Colonic mucosa (tissue), 4 donors: ENCODE measurements at regions not wholly inside any gene's neighbourhood (a gene's known extent, or its start where the extent isn't known, plus 50 kb on each side); places are given as distances from the start of the nearest gene placed in this dataset.

ENCODE experiments used
- DNase-seq: peaks from one replicate; pipeline ENCODE4 v3.0.0-alpha.2; 2020
- H3K27ac ChIP-seq: fragments of 200-600 bp; one replicate; pipeline ENCODE4 v1.8.0; 2021
- H3K27me3 ChIP-seq: fragments of 200-600 bp; one replicate; pipeline ENCODE4 v1.8.0; 2021
- H3K36me3 ChIP-seq: fragments of 200-600 bp; one replicate; pipeline ENCODE4 v1.8.0; 2021
- H3K4me1 ChIP-seq: fragments of 200-600 bp; one replicate; pipeline ENCODE4 v1.8.0; 2021; ENCODE audit warnings: mild to moderate bottlenecking
- H3K4me3 ChIP-seq: fragments of 200-600 bp; one replicate; pipeline ENCODE4 v1.8.0; 2021
- H3K9ac ChIP-seq, 2 donors: one replicate each; pipeline ENCODE4 v1.7.0; 2013; ENCODE audit warnings: control low read depth in 2 of 2, low read depth in 2 of 2, low read length in 2 of 2
- H3K9me3 ChIP-seq: fragments of 200-600 bp; one replicate; pipeline ENCODE4 v1.8.0; 2021
- intact Hi-C: fragments of 100-400 bp; cut with DNase I; formaldehyde crosslinking; loops from one replicate; pipeline ENCODE4 v1.14.1; 2022
- TF ChIP-seq, protein P1 (sequence below): fragments of 200-600 bp; IDR thresholded peaks from one replicate; pipeline ENCODE4 v1.8.0; 2022; ENCODE audit warnings: antibody characterized with exemption, mild to moderate bottlenecking
- donor health status: healthy.
- donor health status: DM: no; HTN: no; CAD: no.
- donor health status: DM: no; HTN: no; CAD: no.

DNA sequence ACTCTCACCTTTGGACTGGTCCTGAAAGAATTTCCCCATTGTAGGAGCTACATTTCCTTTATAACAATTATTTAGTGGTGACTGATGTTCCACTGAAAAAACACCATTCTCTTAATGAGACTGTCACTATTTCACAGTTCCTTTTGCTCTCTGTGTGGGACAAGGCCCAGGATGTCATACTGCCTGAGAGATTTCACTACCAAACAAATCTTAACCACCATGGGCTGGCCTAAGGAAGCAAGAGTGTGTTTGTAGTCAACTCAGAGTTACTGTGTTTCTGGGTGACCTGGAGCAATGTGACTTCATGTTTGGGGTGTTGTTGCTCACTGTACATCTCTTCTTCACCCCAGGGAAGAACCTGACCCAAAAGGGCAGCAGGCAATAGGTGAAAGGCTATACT, 50.1 kb upstream of the ZNF608 start:
- intact Hi-C loops = no loop called here
- TF ChIP-seq, protein P1, sequence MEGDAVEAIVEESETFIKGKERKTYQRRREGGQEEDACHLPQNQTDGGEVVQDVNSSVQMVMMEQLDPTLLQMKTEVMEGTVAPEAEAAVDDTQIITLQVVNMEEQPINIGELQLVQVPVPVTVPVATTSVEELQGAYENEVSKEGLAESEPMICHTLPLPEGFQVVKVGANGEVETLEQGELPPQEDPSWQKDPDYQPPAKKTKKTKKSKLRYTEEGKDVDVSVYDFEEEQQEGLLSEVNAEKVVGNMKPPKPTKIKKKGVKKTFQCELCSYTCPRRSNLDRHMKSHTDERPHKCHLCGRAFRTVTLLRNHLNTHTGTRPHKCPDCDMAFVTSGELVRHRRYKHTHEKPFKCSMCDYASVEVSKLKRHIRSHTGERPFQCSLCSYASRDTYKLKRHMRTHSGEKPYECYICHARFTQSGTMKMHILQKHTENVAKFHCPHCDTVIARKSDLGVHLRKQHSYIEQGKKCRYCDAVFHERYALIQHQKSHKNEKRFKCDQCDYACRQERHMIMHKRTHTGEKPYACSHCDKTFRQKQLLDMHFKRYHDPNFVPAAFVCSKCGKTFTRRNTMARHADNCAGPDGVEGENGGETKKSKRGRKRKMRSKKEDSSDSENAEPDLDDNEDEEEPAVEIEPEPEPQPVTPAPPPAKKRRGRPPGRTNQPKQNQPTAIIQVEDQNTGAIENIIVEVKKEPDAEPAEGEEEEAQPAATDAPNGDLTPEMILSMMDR = no peak
- no peak overlapping the region for H3K4me3 ChIP-seq
- H3K9me3 ChIP-seq = no peaks in the 10 kb centered on the region
- H3K9ac ChIP-seq = no peak overlapping the region
- peaks cover 4% of the 10 kb centered on the region for H3K4me1 ChIP-seq
- H3K27ac ChIP-seq = no peak overlapping the region
- no peak for DNase-seq
- H3K27me3 ChIP-seq = no peaks in the 10 kb centered on the region
- H3K36me3 ChIP-seq = no peaks in the 10 kb centered on the region

DNA sequence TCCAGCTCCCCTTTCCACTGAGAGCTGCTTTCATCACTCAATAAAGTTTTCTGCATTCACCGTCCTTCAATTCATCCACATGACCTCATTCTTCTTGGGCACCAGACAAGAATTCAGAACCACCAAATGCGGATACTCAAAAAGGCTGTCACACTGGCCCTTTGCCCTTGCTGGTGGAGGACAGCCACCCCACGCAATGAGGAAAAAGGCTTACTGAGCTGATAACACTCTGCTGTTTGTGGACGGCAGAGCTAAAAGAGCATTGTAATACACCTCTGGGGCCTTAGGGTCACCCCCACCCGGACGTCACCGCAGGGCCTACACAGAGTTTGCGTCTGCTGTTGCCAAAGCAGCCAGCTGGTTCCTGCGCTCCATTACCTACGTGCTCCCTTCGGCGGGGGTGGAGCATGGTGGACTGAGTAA, 51.2 kb upstream of the ZNF608 start:
- H3K4me1 ChIP-seq = peaks cover 4% of the 10 kb centered on the region
- no peak overlapping the region for H3K9ac ChIP-seq
- DNase-seq = no peak
- no peaks in the 10 kb centered on the region for H3K9me3 ChIP-seq
- intact Hi-C loops = no loop called here
- H3K4me3 ChIP-seq = no peak overlapping the region
- H3K27me3 ChIP-seq = no peaks in the 10 kb centered on the region
- H3K27ac ChIP-seq = no peak overlapping the region
- H3K36me3 ChIP-seq = no peaks in the 10 kb centered on the region
- TF ChIP-seq, protein P1 = no peak

DNA sequence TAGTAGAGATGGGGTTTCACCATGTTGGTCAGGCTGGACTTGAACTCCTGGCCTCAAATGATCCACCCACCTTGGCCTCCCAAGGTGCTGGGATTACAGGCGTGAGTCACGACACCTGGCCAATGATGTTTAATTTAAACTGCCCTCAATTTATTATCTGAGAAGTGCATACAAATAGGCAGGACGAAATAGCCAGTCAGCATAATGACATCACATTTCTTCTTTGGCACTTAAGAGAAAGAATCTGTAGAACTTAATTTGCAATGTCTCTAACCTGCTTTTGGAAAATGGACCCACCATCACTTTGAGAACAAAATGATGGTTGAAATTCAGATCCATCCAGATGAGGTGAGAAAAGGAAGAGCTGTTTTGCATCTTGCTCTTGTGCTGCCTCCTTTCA, 52.5 kb upstream of the ZNF608 start:
- no peak overlapping the region for H3K4me3 ChIP-seq
- H3K9ac ChIP-seq = no peak overlapping the region
- DNase-seq = no peak
- H3K36me3 ChIP-seq = no peaks in the 10 kb centered on the region
- TF ChIP-seq, protein P1 = no peak
- H3K9me3 ChIP-seq = no peaks in the 10 kb centered on the region
- intact Hi-C loops = no loop called here
- no peaks in the 10 kb centered on the region for H3K27me3 ChIP-seq
- no peak overlapping the region for H3K27ac ChIP-seq
- no peaks in the 10 kb centered on the region for H3K4me1 ChIP-seq

DNA sequence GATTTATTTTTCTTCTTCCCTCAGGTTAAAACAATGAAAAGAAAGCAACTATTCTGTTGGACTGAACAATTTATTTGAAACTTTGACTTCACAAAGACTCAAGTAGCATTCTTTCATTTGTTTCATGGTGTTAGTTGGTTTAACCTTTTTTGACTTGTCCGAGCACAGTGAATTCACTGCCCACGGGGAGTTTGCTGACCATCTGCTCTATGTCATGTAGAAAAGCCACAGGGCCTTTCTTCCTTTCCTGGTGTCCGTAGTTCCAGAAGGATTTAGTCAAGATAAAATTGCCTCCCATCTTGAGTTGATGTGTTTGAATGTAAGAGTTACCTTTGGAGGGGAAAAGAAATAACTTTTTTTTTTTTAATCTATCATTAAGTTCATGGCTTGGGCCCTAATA, 55.1 kb upstream of the ZNF608 start:
- TF ChIP-seq, protein P1 = no peak
- H3K9me3 ChIP-seq = no peaks in the 10 kb centered on the region
- no peaks in the 10 kb centered on the region for H3K27me3 ChIP-seq
- H3K4me1 ChIP-seq = no peaks in the 10 kb centered on the region
- H3K27ac ChIP-seq = no peak overlapping the region
- H3K4me3 ChIP-seq = no peak overlapping the region
- H3K36me3 ChIP-seq = no peaks in the 10 kb centered on the region
- no peak for DNase-seq
- no peak overlapping the region for H3K9ac ChIP-seq
- intact Hi-C loops = no loop called here

DNA sequence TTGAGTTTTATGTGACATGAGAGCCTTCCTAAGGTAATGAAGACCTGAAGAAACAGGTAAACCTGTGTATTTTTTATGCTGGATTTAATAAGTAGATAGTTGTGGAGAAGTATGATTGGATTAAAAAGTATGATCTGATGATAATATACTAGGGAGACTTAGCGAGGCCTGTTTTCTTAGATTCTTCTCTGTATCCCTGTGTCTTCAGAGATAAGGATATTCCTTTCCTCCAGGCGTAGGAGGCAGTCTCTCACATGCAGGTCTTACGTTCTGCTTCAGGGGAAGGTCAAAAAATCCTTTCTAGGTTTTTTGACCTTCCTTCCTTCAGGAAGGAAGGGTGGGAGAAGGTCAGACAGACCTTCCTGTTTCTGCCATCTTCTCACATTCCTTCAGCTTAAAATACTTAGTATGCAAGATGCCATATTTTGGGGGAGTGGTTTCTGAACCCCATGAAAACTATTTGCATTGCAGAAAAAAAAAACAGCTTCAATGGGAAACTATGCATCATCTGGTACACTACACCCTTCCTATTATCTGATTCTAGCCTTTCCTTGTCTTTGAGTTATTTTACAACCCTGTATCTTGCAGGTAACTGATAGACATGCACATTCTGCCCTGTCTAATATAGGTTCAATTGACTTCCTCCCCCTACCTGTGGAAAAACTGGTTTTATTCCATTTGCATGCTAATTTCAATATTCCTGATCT, 57.3 kb upstream of the ZNF608 start:
- Histone ChIP-seq H3K4me3 (no peak overlapping the region), H3K9ac (no peak overlapping the region), H3K4me1 (no peaks in the 10 kb centered on the region), H3K27me3 (no peaks in the 10 kb centered on the region), H3K27ac (no peak overlapping the region), H3K9me3 (no peaks in the 10 kb centered on the region), H3K36me3 (no peaks in the 10 kb centered on the region)
- TF ChIP-seq, protein P1 = no peak
- intact Hi-C loops = no loop called here
- no peak for DNase-seq
